GM12878 (cell line): ENCODE measurements at regions not wholly inside any gene's neighbourhood (a gene's known extent, or its start where the extent isn't known, plus 50 kb on each side); places are given as distances from the start of the nearest gene placed in this dataset.

Experiments
- ATAC-seq: fragments of 200-7000 bp; cut with Tn5 transposase; 3 replicates; pipeline ENCODE4 v1.9.1; 2020; ENCODE audit warnings: mild to moderate bottlenecking, moderate library complexity
- BruUV-seq: library from RNA; stranded (reverse); fragments of 400-500 nt; replicated peaks from 2 replicates; lab custom pipeline; 2021; lab: Mats Ljungman, UMichigan
- CTCF ChIA-PET: fragments of 300-600 bp; sonication (Branson Sonifier 250); formaldehyde crosslinking; extraction: SDS; loops from one replicate; lab custom pipeline; 2021; ENCODE audit warnings: inconsistent platforms; lab: Yijun Ruan, JAX
- POLR2A ChIA-PET: fragments of 350-600 bp; formaldehyde crosslinking; extraction: SDS; loops from one replicate; lab custom pipeline; 2021; ENCODE audit warnings: inconsistent platforms; lab: Charles Lee
- RAD21 ChIA-PET: fragments of 300-600 bp; sonication (Branson Sonifier 250); formaldehyde crosslinking; loops from one replicate; lab custom pipeline; 2023; ENCODE audit warnings: antibody characterized with exemption; ENCODE audit not compliant: unreplicated experiment; lab: Charles Lee
- SMC1A ChIA-PET: fragments of 300-600 bp; sonication (Branson Sonifier 250); formaldehyde crosslinking; loops from one replicate; lab custom pipeline; 2023; ENCODE audit not compliant: unreplicated experiment, uncharacterized antibody; lab: Charles Lee
- DNase-seq: peaks from one replicate; pipeline ENCODE4 v3.0.0-alpha.2; 2011; ENCODE audit warnings: low read depth, low spot score
- FAIRE-seq: peaks from 3 replicates; lab custom pipeline; 2011; peaks lifted over from hg19 to GRCh38; lab: Jason Lieb, UNC
- H2AFZ ChIP-seq: 2 replicates; pipeline ENCODE4 v1.6.0; 2011; ENCODE audit warnings: low read depth, low read length, control low read depth; ENCODE audit not compliant: control insufficient read depth
- H3K27ac ChIP-seq: 2 replicates; pipeline ENCODE4 v1.5.1; 2011; ENCODE audit warnings: control low read depth; ENCODE audit not compliant: control insufficient read depth, insufficient read depth
- H3K27me3 ChIP-seq, 2 experiments: replicated peaks in 1 of 2; 2 replicates each; pipeline versions ENCODE4 v1.6.0 to v1.6.1; 2011; ENCODE audit warnings: low read length in 1 of 2; ENCODE audit not compliant: control insufficient read depth in 2 of 2, insufficient read depth in 2 of 2
- H3K36me3 ChIP-seq, 2 experiments: 2 replicates each; pipeline ENCODE4 v1.5.1; 2011; ENCODE audit warnings: low read length in 1 of 2; ENCODE audit not compliant: control insufficient read depth in 2 of 2, insufficient read depth in 2 of 2
- H3K4me1 ChIP-seq: 2 replicates; pipeline ENCODE4 v1.6.1; 2011; ENCODE audit warnings: mild to moderate bottlenecking, low read length, moderate library complexity, mixed read lengths; ENCODE audit not compliant: control insufficient read depth, insufficient read depth
- H3K4me2 ChIP-seq: 2 replicates; pipeline ENCODE4 v1.6.0; 2011; ENCODE audit warnings: control low read depth; ENCODE audit not compliant: control insufficient read depth, insufficient read depth
- H3K4me3 ChIP-seq: fragments of 200-600 bp; sonication (generic); 2 replicates; pipeline ENCODE4 v1.5.1; 2016
- H3K79me2 ChIP-seq: 2 replicates; pipeline ENCODE4 v1.6.0; 2011; ENCODE audit warnings: low read length; ENCODE audit not compliant: control insufficient read depth, insufficient read depth
- H3K9ac ChIP-seq: 2 replicates; pipeline ENCODE4 v1.8.0; 2011; ENCODE audit warnings: low read length, control low read depth, mixed read lengths; ENCODE audit not compliant: control insufficient read depth, insufficient read depth
- H3K9me3 ChIP-seq: replicated peaks from 3 replicates; pipeline ENCODE4 v1.5.1; 2011; ENCODE audit warnings: mild to moderate bottlenecking, low read length; ENCODE audit not compliant: control insufficient read depth, insufficient read depth
- H4K20me1 ChIP-seq: 2 replicates; pipeline ENCODE4 v1.6.0; 2011; ENCODE audit not compliant: control insufficient read depth, insufficient read depth
- E4F1 ChIP-seq: fragments of 450-650 bp; IDR thresholded peaks from 2 replicates; pipeline ENCODE4 v1.6.1; 2018; ENCODE audit warnings: borderline replicate concordance, mild to moderate bottlenecking; ENCODE audit not compliant: partially characterized antibody
- ELK1 ChIP-seq: IDR thresholded peaks from 2 replicates; pipeline ENCODE4 v1.6.1; 2012; ENCODE audit warnings: low read depth, low read length, improper control_type of control experiment
- MLLT1 ChIP-seq: fragments of 450-650 bp; IDR thresholded peaks from 2 replicates; pipeline ENCODE4 v1.6.1; 2016; ENCODE audit warnings: mild to moderate bottlenecking
- NFYA ChIP-seq: IDR thresholded peaks from 2 replicates; pipeline ENCODE4 v1.6.1; 2011; ENCODE audit warnings: low read depth, mild to moderate bottlenecking, low read length, improper control_type of control experiment, borderline replicate concordance
- NKRF ChIP-seq: fragments of 450-650 bp; conservative IDR thresholded peaks from 2 replicates; pipeline ENCODE4 v1.6.1; 2017; ENCODE audit warnings: mild to moderate bottlenecking, moderate library complexity
- SMARCA5 ChIP-seq: fragments of 450-650 bp; IDR thresholded peaks from 2 replicates; pipeline ENCODE4 v1.6.1; 2017; ENCODE audit warnings: mild to moderate bottlenecking
- WGBS: methylation state at CpG from one replicate; pipeline ENCODE4 v1.1.6; 2016; ENCODE audit warnings: low lambda C conversion rate; ENCODE audit not compliant: insufficient replicate concordance, insufficient coverage; ENCODE audit errors: missing lambda C conversion rate; 5-methylcytosine and 5-hydroxymethylcytosine counted together
- in situ Hi-C: fragments of 300-500 bp; cut with MboI; formaldehyde crosslinking; loops from 9 replicates; pipeline ENCODE4 v1.14.3; 2018; ENCODE audit warnings: mixed read lengths
- intact Hi-C: fragments of 100-400 bp; cut with micrococcal nuclease; formaldehyde crosslinking; loops from one replicate; pipeline ENCODE4 v1.14.2; 2022; ENCODE audit not compliant: unreplicated experiment

GRCh38 chr15:68494573-68495110 is 62.7 kb upstream of the ITGA11 start (continued):
- TF ChIP-seq NKRF (no peak), SMARCA5 (no peak), MLLT1 (no peak)

- TF ChIP-seq E4F1 (no peak), NFYA (no peak), ELK1 (no peak)
- TF ChIP-seq, all 136 proteins: peak for 0
- H3K9me3 ChIP-seq, result no peaks in the 10 kb centered on the region; the same call in 2 of the 3 replicates
- POLR2A ChIA-PET, result no interaction called here
- H3K36me3 ChIP-seq, result no peaks in the 10 kb centered on the region
- H3K4me1 ChIP-seq, result no peaks in the 10 kb centered on the region
- no peaks in the 10 kb centered on the region for H4K20me1 ChIP-seq
- H3K79me2 ChIP-seq, result no peaks in the 10 kb centered on the region
- intact Hi-C loops (no loop called here), in situ Hi-C loops (no loop called here)
- DNase-seq (no peak), ATAC-seq (no peak), FAIRE-seq (no peak)
- SMC1A ChIA-PET, result interaction anchor here (0.6 kb wide), 1 partner anchor 59 kb away, joined by 3 read pairs; no protein-coding TSS in a partner anchor
- no TSS peak for BruUV-seq
- RAD21 ChIA-PET, result no interaction called here
- CTCF ChIA-PET, result no interaction called here
- peaks cover 0 to 5% of the 10 kb centered on the region in 2 experiments; a peak in 1 of 4 replicates for H3K27me3 ChIP-seq
- no peak overlapping the region for H3K4me2 ChIP-seq
- H3K4me3 ChIP-seq, result no peak overlapping the region
- no peak overlapping the region for H2AFZ ChIP-seq
- no peak overlapping the region for H3K9ac ChIP-seq
- WGBS, result 0% methylated on average over 1 of the region's 1 CpG
- H3K27ac ChIP-seq, result no peak overlapping the region
Observed at GRCh38 chr15:68495221-68495950, 63.4 kb upstream of the ITGA11 start.
